ENCODE measurements at regions not wholly inside any gene's neighbourhood (a gene's known extent, or its start where the extent isn't known, plus 50 kb on each side); places are given as distances from the start of the nearest gene placed in this dataset.
"Not testable (repeated sequence)": the region's sequence is repeated elsewhere in the genome, so short reads cannot be mapped to it uniquely, and the experiment has no call there.

DNA sequence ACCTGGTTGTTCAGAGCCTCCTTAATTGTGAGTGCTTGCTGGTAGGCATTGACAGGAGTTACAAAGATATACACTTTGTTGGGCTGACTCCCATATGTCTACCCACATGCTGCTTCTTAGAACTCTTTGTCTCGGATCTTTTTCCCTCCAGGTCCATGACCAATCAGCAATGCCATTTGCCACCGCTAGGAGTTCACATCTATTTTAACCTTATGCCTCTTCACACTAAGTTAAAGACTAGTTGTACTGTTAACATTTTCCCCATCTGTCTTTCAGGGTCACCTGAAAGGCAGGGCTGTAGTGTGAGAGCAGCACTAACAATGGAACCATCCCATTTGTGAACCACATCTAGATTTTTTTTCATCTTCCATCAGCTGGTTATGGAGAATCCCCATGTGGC lies 226.7 kb upstream of the NPY start:
- no peak for DNase-seq

DNA sequence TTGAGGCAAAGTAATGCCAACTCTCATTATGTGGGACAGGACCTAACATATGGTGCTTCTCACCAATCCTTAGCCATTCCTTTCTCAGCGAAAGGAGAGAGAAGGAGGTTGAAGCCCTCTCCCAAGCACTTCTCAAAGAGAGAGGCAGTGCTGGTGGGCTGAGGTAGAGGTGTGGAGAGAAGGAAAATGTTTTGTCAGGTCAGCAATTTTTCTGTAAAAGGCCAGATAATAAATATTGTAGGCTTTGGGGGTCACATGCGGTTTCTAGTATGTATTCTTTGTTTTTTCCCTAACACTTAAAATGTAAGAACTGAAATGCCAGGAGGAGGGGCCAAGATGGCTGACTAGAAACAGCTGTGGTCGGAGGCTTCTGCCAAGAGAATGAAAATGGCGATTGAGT lies 225.0 kb upstream of the NPY start:
- no peak for DNase-seq

DNA sequence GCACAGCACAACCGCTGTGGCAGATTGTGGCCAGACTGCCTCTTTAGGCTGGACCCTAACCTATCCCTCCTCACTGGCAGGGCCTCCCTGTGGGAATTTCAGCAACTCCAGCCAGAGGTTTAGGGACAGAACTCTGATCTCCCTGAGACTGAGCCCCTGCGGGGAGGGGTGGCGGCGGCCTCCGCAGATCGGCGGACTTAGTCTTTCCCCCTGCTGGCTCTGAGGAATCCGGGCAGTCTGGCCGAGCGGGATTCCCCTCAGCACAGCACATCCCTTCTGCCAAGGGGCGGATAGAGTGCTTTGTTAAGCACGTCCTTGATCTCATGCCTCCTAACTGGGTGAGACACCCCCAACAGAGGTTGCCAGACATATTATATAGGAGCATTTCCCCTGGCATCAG lies 224.2 kb upstream of the NPY start:
- DNase-seq = no peak

DNA sequence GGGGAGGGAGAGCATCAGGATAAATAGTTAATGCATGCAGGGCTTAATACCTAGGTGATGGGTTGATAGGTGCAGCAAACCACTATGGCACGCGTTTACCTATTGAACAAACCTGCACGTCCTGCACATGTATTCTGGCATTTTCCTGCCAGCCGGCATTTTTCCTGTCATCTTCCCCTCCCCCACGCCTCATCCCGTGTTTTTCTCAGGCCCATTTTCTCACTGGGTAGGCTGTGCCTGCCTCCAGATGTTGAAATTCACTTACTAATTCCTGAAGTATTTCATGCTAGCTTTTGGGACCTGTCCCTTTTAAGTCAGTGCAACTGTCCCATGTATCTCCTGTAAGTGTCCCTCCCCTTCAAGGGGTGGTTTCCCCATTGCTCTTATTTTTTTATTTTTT lies 220.3 kb upstream of the NPY start:
- no peak for DNase-seq

DNA sequence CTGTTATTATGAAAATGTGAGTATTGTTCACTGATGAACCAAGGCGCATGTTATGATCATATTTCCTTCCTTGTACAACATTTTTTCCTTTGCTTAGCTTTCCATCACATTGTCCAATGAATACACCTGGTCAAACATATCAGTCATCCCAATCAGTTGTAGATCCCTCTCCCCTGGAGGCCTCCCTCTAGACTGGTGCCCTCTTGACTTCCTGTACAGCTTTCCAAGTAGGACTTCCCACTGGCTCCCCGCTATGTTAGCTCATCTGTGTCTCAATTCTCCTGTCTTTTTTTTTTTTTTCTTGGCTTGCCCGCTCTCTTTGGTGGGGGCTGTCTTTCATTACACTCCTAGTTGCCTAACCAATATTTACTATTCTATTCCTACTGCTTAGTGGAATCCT lies 214.2 kb upstream of the NPY start:
- no peak for DNase-seq

DNA sequence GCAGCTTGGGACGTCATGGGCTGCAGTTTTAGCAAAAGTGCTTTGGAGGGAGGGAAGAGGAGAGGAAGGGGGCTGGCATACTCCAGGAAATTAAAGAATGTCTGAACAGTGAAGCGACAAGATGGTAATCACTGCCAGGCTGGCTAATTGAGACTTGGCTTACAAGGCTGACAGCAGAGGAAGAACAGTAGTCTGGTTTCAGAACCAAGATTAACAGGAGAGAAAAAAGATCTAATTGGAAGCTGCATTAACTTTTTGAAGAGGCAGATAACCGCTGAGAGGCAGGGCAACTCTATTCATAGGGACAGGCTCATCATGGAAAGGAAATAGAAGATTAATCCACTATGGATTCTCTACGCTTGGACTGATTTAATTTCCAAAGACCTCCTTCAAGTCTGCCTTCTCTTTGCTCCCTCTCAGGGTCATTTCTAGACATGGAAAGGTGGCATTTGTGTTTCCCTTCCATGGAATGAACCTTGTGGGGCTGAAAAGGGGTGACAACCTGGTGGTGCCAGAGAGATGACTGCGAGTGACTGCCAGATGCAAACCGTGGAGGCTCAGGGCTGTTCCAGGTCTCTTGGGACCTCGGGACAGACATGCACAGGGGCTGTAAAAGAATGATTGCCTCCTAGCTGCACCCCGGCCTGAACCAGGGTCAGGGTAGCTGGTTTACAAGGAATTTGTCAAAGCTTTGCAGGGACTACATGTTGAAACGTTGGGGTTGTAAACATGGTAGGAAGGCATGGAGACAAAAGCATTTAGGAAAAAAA lies 210.2 kb upstream of the NPY start:
- DNase-seq = no peak

DNA sequence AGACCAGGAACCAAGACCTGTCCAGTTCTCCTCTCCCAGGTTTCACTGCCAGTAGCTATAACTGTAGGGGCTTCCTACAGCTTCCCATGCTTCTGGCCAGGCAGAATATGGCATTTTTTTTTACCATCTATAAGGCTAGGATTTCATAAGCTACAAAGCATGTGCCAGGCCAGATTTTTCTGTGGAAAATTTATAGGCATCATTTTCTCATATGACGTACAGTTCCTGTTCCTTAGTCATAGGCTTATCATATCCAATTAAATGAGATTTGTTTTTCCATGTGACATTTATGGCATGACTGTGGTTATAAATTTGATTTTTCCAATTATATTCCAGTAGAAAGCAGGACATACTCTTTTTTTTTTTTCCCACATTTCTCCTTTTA lies 208.6 kb upstream of the NPY start:
- no peak for DNase-seq

DNA sequence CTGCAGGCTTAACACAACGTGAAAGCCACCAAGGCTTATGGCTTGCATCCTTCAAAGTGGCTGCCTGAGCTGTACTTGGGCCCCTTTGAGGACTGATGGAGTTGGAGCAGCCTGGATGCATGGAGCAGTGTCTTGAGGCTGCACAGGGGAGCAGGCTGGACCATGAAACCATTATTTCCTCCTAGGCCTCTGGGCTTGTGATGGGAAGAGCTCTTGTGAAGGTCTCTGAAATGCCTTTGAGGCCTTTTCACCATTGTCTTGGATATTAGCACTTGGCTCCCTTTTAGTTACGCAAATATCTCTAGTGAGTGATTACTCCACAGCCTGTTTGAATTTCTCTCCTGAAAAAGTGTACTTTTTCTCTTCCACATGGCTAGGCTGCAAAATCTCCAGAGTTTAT lies 201.2 kb upstream of the NPY start:
- DNase-seq = no peak

DNA sequence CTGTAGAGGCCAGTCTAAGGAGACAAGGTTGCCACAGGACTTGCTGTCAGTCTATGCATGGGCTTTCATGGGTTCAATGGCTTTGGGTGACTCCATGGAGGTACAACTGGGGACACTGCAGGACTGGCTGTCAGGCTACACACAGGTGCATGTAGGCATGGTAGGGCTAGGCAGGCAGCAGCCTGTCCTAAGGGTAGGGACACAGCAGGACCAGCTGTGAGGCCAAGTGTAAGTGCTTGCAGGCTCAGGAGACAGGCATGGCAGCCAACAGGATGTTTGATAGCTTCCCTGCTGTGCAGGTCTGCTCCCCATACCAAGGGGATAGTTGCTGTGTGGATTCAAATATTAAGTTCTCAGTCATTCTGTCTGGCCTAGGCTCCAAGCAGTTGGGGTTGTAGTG lies 181.0 kb upstream of the NPY start:
- no peak for DNase-seq

DNA sequence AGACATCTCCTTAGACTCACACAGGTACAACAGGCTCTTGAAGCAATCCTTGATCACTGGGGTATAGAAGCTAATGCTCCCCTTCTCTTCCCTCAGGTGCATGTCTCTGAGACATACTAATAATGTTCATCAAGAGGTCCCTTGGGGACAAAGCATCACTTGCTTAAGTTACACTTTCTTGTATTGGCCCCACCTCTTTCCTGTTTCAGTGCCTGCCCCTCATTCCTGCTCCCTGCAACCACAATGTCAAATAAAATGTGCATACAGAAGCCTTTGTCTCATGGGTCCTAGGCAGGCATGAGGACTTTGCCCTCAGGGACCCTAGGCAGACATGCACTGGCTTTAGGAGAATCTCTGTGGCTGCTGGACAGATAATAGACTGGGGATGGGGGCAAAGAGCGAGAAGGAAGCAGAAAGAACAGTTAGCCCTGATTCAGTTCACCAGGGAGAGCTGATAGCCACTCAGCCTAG lies 175.0 kb upstream of the NPY start:
- DNase-seq = no peak

DNA sequence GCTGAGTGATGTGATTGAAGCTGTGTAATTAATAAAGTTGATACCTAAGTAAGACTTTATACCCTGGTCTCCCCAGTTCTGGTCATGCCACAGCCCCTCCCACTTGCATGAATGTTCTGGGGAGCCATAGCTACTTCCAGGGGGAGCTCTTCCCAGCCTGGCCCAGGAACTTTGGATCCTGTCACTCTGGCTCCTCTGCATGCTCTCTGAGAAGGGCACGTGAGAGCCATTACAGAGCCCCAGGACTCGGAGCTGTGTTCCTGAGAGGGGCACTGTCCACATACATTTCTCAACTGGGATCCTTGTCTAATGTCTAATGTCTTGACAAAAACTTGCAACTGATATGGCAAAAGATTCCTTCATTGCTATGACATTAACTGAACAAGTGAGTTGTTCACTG lies 173.9 kb upstream of the NPY start:
- DNase-seq = no peak

DNA sequence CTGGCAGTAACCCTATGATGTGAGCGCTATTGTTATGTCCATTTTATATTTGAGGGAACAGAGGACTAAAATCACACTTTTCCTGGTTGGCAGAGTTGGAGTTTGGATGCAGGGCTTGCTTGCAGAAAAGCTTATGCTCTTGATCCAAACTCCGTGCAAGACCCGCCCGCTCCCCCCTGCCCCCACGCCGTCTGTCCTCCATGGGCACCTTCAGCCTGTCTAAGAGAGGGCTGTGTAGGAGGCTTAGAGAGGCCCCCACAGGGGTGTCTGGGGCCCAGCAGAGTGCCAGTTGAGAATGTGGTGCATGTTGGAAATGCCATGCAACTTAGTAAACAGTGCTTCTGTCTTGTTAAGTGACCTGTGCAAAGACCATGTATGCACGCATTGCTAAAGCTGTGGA lies 170.5 kb upstream of the NPY start:
- no peak for DNase-seq

DNA sequence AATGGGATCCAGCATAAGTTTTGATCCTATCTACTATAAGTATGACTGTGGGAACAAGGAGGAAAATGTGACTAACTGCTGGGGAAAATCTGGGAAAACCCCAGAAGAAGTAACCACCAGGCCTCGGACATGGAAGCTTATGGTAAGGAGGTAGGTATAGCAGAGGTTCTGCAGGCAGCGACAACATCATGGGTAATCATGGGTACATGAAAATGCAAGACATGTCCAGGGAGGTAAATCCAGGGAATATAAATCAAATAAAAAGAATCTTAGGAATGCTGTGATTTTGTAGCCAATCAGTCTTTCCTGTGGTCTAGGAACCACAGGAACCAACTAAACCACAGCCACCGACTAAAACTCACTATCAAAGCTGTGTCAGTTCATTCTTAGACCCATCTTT lies 168.3 kb upstream of the NPY start:
- no peak for DNase-seq

DNA sequence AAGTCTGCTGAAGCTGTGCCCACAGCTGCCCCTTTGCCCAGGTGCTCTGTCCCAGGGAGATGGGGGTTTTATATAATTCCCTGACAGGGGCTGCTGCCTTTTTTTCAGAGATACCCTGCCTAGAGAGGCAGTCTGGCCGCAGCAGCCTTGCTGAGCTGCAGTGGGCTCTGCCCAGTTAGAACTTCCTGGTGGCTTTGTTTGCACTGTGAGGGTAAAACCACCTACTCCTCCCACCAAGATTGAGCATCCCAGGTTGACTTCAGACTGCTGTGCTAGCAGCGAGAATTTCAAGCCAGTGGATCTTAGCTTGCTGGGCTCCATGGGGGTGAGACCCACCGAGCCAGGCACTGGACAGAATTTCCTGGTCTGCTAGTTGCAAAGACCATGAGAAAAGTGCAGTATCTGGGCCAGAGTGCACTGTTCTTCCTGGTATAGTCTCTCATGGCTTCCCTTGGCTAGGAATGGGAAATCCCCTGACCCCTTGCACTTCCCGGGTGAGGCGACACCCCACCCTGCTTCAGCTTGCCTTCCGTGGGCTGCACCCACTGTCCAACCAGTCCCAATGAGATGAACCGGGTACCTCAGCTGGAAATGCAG lies 166.0 kb upstream of the NPY start:
- DNase-seq = not testable (repeated sequence)

DNA sequence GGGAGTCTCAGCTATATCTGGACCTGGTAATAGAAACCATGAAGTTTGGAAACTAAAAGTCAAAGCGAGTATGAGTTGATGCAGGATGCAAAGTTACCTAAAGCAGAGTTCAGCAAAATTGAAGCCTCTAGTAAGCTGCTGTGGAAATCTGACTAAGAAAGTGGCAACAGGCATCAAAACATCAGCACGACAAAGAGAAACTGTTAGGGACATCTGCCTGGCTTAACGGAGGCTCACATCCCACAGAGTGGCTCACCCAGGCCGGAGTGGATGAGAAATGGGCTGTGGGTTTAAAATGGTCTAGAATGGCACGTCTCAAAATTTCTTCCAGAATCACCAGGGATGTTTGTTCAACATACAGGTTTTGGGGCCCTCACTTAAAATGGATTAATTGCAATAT lies 164.1 kb upstream of the NPY start:
- DNase-seq = no peak

DNA sequence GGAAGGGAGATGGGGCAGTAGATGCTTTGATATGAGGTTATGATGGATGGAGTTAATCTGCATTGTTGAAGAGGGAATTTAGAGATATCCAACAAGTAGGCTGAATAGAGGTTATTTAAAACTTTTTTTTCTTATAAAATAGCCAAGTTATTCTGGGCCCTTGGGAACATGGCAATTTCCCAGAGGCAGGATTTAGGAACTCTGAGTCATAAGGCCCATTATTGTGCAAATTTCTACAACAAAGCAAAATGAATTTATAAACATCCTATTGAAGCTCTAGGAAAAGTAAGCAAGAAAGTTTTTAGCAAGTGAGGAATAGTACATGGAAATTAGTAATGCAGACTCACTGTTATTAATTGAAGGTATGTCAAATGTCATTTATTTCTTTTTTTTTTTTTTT lies 160.9 kb upstream of the NPY start:
- DNase-seq = no peak

DNA sequence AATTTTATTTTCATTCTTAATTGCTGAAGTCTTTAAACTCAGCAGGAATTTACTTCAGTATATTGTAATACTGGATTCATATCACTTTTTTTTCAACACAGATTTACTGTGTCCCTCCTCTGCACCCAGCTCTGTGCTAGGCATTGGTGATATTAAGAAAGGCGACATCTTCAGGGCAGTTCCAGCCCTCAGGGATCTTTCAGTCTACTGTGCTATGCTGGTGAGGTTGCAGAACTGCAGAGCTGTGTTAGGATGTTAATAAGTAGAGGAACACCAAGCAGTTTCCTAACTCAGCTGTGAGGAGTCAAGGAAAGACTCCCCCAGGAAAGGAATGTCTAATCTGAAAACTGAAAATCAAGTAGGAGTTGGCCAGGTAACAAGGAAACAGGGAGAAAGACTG lies 158.2 kb upstream of the NPY start:
- DNase-seq = no peak

DNA sequence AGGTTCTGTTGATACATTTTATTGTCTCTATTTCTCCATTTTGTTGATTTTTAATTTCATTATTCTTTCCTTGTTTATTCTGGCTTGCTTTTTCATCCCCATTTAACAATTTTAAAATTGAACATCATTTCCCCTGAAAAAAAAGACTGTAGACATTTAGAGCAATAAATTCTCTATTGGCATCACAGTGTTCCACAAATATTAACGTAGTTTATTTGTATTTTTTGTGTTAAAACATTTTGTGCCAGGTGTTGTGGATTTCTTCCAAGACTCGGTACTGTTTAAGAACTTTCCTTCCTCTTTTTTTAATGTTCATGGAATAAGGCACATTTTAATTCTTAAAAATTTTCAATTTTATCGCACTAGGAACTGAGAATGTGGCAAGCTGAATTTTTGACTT lies 156.1 kb upstream of the NPY start:
- DNase-seq = no peak

DNA sequence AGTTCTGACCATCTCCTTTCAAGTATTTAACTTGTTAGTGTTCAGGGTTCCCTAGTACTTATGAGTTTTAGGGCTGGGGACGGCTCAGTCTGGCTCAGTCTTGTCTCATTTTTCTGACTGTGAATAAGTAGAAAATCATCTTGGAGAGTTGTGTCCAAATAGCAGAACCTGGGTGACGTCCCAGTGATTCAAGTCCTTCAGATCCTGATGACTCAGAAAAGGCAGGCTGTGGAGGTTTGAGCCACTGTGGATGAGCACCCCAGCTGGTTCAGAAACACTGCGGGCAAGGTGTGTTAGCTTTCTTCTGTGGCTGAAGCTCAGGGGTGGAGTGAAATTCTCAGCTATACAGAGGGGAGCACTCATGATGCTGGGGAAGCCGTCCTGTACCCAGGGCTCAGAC lies 154.4 kb upstream of the NPY start:
- DNase-seq = no peak

DNA sequence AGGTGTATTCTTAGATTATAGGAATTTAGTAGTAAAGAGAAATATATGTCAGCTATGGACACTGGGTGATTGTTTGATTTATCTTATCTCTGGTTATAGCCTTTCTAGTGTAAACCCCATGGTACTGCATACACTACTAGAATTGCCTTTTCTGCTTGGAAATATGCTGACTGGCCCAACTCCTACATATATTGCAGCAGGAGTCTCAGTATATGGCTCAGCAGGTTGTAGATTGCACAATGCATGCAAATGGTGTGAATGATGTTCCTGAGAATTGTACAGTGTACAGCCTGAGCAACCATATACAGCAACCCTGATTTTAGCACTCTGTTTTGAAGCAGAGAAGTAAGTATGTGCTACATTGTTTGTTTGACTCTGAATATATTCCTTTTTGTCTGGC lies 153.4 kb upstream of the NPY start:
- no peak for DNase-seq

DNA sequence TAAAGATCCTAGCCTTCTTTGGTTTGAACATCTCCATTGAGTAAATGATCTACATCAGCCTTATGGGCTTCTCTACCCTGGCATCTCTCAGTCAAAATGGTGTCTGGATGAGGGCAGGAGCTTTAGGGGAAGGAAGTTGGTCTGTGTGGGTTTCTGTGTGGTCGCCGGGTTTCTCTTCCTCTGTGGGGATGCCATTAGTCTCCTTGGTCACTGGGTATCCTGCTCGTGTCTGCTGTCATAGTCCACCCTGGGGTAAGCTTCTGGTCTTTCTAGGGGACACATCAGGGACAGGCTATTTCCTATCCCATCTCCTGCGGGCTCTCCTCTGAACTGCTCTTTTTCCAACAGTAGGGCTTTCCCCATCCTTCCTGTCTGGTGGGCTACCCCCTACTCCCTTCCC lies 150.3 kb upstream of the NPY start:
- DNase-seq = no peak

DNA sequence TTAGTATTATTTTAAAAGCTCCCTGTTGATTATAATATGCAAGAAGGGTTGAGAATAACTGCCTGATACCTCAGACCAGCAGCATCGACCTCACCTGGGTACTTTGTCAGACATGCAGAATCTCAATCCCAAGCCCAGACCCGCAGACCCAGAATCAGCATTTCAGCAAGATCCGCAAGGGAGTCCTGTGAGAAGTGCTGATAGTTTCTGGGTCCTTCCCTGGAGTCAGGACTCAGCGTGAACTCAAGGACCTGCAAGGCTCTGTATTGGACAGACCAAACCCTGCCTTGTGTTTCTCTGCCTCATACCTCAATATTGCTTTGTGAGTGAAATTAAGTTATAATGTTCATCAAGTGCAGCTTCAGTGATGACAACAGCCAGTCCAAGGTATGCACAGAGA lies 149.5 kb upstream of the NPY start:
- no peak for DNase-seq

DNA sequence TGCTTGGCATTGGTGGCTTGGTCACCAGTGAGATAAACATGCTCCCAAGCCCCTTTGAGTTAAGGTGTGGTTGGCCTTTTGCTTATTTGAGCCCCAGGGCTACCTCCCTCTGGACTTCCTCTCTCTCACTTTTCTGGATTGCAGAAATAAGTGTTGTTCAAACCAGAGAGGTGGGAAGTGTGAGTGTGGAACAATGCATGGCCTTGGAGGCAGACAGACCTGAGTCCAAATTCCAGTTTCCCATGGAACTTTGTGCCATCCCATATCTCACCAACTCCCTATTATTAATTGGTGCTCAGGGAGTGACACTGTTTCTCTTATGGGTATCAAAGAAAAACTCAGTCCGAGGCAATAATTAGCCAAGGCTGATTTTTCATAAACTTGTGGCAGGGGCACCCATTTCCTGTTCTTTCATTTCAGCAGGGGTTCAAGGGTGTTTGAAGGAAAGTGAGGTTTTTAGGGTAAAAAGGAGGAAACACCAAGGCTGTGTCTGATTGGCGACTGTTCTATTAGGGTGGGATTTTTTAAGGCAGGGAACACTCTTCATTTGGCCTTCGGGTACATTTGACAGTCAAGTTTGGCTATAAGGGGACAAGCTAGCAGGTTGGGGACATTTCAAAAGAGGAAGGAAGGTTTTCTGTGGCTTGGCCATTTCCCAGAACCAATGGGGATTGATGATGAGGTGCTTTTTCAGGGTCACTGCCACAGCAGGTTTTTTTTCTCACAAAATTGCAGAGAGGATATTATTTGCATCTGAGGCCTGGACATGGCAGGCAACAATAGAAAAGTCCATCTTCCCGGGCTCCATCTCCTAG lies 148.8 kb upstream of the NPY start:
- no peak for DNase-seq

DNA sequence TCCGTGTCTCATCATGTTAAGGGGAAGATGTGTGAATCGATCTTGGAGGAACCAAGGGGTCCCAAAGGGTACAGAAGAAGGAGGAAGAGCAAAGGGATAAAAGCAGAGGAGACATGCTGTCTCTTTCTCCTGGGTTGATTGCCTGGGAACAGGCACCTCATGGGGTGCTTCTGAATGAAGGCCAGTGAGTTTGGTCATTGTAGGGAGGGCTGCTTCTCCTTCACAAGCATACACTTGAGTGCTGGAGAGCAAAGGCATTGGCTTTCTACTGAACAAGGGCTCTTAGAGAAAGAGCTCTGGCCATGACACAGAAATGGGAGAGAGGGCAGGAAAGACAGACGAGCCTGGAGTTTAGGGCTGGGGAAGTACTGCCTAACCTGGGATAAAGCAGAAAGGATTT lies 146.7 kb upstream of the NPY start:
- no peak for DNase-seq

Measured in NCI-H446 (cell line).